ENCODE measurements at regions not wholly inside any gene's neighbourhood (a gene's known extent, or its start where the extent isn't known, plus 50 kb on each side); places are given as distances from the start of the nearest gene placed in this dataset.
"Not testable (repeated sequence)": the region's sequence is repeated elsewhere in the genome, so short reads cannot be mapped to it uniquely, and the experiment has no call there.

DNA sequence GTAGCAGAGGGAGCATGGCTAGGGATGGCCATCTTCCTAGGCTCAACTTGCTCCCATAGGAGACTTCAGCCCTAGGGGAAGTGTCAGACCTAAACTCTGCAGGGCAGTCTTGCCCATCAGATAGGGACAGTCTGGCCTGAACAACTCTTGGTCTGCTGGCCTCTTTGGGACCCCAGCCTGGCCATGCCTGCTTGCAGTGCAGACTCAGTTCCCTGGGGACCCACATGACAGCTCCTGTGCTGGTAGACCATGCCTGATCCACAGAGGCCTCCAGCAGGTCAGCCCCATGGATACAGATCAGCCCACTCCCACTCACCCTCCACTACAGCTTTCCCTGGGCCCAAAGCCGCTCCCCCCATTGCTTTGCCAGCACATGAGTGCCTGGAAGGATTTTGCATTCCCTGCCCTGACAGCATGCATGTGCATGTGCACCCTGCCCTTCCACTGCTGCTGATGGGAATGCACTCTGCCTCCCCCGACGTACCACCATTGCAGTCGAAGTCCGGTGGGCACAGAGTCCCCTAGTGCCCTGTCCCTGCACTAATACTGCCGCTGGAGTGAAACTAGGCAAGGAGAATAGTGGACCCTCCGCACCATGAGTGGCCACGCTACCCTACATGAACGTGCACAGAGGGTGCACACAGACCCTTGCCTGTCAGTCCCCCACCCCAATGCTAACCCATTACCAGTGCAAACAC is 841.4 kb downstream of the FSCB start:
- no peak for DNase-seq

DNA sequence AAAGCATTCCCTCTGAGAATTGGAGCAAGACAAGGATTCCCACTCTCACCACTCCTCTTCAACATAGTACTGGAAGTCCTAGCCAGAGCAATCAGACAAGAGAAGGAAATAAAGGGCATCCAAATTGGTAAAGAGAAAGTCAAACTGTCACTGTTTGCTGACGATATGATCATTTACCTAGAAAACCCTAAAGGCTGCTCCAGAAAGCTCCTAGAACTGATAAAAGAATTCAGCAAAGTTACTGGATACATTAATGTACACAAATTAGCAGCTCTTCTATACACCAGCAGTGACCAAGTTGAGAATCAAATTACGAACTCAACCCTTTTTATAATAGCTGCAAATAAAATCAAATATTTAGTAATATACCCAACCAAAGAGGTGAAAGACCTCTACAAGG is 851.9 kb downstream of the FSCB start:
- not testable (repeated sequence) for DNase-seq

DNA sequence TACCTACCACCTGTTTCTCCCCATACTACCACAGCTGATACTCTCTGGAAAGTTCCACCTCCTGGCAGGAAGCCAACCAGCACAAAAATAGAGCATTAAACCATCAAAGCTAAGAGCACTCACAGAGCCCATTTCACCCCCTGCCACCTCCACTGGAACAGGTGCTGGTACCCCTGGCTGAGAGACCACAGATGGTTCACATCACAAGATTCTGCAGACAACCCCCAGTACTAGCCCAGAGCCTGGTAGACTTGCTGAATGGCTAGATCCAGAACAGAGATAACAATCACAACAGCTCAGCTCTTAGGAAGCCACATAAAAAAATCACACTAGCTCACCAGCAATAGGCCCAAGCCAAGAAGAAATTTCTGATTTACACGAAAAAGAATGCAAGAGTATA is 855.2 kb downstream of the FSCB start:
- DNase-seq: no peak

DNA sequence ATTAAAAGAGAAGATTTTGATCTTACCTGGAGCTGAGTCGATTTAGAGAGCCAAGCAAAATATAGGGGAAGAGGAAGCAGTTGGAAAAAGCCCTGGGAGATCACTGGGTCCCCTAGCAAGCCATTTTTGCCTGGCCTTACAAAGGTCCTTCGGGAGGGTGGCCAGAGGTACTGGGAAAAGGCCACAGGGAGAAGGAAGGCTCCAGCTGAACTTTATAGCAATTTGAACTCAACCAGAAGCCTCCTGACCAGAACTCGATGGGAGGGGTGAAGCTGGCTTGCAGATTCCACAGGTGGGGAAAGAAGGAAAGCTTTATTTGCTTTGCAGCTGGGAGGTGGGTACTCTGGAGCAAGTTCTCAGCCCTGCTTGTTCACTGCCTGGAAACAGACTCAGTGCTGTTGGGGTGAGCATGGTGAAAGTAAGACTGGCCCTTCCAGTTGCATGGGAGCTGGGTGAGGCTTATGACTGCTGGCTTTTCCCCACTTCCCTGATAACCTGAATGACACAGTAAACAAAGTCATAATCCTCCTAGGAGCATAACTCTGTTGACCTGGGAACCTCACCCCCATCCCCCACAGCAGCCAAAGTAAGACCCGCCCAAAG is 855.8 kb downstream of the FSCB start:
- DNase-seq: no peak

DNA sequence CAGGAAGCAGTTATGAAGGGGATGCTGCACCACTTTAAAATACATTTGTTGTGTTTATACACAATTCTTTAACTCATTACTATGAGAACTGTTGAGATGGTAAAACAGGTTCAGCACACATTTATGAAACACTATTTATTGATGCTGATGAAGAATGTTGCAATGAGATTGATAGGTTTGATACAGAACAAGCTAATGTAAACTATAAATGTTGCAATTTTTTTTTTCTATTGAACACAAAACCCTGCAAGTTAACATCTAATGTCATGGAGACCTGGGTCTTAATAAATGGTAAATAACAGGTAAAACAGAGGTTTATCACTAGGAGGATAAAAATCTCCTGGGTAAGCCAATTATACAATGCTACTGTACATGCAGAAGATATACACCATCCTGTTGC is 857.6 kb downstream of the FSCB start:
- DNase-seq: no peak

DNA sequence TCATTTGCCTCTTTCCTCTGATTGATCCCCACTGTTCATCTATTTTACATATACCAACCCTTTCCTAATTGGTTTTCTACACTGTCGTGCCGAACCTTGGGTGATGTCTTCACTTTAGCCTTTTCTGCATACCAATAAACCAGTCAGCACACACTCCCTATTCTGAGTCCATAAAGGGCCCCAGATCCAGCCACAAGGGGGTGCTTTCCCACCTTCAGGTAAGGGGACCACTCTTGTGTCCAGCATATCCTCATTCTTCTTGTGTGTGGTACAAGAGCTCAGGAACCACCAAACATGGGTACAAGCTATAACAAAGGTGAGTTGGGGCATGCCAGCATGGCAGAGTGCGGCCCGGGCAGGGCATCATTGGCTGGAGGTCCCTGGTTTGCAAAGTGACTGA is 859.8 kb downstream of the FSCB start:
- DNase-seq: peak; percentile 6

DNA sequence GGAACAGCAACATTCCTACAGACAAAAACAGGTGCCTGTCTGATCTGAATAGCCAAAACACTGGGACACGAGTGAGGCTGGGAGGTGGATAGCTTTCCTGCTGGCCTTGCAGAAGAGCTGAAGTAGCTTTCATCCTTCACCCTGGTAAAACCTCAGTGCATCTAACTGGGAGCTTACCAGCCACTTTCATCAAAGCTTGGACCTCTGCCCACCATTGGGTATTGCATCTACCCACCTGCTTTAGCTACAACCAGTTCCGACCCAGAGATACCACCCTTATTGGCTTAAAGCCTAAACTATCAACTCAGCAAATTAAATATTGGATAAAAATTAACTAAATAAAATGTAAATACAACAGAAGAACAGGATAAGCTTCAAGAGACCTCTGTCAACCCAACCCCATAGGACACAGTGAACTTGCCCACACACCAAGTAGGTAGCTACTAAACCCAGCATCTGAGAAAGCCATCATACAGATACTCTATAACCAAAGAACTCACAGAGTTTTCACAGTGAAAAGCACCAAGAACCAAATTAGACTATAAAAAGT is 866.3 kb downstream of the FSCB start:
- DNase-seq: no peak

DNA sequence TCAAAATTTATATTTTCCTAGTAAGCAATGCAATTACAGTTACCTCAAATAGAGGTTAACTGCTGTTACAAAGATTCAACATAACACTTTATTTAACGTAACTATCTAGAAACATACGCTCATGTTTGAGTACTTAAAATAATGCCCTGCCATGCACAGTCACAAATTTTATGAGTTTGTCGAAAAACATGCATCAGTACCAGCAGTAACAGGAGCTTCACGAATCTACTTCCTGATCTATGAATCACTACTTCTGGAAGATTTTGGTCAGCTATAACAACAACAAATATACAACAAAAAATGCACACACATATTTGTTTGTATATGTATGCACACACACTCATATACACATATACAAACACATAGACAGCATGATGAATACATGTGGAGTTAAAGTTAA is 881.8 kb downstream of the FSCB start:
- DNase-seq: no peak

DNA sequence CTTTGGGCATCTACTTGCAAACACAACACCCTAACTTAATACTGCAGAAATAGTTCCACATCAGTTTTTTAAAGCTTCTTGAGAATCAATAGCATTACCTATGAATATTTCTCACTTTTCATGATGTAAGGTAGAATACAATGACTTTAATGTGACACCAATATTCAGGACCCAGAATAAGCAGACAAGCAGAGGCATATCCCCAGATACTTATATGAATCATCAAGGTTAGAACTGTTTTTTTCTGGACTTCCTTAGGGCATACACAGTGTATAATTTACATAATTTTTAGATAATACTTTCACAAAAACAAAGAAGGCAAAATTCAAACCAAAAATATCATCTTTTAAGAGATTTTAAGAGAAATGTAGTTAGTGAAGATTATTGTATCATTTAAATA is 885.8 kb downstream of the FSCB start:
- DNase-seq: no peak

DNA sequence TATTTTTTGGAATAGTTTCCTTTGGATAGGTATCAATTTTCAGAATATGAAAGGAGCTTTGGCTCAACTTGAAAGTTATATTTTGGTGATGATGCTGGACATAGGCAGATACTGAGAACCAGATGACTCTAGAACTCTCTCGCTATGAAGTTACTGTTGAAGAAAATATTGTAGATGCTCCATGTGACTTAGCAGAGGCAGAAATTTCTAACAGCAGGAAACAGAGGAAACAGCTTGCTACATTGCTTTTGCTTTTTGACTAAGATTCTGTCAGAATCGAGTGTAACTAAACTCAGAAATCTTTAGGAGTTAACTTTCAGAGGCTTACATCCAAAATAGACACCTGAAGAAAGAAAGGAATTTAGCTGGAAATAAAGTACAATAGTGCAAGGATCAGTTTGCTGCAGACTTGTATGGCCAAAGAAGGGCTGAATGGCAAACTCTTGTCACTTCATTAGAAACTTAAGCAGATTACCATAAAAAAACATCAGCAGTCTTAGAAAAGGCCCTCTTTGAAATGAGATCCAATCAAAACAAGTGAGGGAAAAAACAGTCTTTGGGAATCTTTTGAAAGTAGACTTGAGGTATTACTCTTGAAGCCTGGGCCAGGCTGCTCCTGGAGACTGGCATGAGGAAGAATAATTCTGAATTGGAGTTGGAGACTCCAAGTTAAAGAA is 911.8 kb downstream of the FSCB start:
- no peak for DNase-seq

DNA sequence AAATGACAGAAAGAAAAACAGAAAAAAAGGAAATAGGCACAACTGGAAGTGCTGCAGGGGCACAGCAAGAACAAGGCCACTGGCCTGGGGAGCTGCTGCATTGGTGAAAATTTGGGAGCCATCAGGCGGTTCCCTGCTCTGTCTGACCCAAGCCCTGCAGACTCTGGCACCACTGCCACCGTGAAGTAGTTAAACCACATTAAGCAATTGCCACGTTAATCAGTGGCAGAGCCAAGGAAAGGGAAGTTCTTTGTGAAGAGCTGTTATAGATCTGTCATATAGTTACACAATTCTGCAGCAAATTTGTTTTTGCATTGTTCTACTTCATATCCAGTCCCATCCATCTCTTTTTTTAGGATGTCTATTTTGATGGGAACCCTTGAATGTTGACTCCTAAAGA is 915.3 kb downstream of the FSCB start:
- no peak for DNase-seq

DNA sequence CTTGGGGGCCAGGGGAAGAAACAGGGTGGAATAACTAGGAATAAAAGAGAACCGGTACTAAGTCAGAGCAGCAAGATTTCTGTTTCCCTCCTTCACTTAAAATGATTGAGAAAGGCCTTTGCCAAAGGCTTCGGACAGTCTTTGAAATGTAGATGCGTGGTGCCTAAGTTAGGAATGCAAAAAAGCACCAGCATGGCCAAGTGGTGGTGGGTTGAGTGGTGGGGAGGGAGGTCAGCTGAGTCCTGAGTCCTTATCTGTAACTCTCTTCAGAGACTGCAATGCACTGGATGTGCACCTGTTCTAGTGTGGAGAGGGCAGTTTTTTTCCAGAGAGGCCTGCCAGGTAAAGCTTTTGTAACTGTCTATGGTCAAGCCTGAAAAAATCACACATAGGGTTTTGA is 919.9 kb downstream of the FSCB start:
- no peak for DNase-seq

DNA sequence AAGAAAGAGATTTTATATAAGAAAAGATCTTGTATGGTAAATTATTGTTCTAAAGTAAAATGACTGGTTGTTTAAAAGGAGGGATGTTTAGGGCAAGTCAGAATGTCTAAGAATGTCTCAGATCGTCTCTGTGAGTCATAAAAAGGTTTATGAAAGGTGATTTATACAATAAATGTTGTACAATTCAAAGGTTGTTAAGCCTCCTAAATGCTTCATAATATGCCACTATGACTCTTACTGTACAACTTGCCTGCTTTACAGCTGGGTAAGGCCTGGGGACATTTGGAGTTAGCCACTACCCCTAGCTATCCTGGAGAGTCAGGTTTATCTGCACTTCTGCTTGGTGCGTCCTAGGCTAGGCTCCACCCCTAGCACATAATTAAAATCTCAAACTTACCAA is 927.4 kb downstream of the FSCB start:
- DNase-seq: no peak

DNA sequence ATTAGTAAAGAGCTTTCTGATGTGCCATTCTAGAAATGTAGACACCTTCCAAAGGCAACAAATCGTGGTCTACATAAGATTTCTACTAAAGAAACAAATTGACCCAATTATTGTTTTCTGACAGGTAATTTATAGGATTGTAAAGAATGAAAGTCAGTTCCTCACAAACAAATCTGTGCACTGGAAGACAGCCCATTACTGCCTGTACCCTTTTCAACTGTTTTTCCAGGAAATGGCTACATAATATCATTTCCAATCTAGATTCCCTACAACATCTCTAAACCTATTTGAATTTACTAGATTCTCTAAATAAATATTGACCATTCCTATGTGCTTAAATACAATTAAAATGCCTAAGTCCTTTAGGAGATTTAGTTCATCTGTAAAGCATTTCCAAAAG is 939.1 kb downstream of the FSCB start:
- DNase-seq: no peak

DNA sequence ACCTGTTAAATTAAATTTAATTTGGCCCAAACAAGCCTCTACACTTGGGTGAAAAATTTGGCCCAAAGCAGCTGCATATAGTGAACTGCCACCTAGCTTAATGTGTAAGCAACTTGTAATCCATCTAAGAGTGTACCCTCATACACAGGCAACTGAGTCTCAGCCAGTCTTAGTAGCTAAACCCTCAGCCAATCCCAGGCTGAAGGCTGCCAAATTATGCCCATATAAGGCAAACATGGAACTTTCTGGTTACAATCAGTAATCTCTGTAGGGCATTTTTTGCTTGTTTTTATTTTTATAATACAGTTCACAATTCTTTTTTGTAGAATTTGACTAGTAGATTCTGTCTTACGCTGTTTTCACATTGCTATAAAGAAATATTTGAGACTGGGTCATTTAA is 958.7 kb downstream of the FSCB start:
- no peak for DNase-seq

DNA sequence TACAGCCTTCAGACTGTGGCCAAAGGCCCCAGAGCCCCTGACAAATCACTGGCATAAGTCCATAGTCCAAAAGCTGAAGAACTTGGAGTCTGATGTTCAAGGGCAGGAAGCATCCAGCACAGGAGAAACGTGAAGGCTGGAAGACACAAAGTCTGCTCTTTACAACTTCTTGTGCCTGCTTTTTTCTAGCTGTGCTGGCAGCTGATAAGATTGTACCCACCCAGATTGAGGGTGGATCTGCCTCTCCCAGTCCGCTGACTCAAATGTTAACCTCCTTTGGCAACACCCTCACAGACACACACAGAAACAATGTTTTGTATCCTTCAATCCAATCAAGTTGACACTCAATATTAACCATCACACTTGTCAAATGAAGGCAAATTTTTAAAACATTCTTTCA is 959.5 kb downstream of the FSCB start:
- DNase-seq: not testable (repeated sequence)

DNA sequence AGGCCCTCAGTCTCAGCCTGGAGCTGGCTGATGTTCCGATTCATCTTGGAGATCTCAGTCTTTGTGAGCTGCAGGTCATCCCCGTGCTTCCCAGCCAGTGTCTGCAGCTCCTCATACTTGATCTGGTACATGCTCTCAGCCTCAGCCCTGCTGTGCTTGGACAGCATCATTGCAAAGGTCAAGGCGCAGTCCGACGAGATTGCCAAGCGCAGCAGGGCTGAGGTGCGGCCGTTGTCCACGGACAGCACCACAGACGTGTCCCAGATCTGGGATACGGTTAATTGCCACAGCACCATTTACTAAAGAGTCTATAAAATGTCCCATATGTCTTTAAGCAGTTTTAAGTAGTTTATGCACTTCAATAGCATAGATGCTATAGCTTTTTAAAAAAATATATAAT is 965.7 kb downstream of the FSCB start:
- no peak for DNase-seq

DNA sequence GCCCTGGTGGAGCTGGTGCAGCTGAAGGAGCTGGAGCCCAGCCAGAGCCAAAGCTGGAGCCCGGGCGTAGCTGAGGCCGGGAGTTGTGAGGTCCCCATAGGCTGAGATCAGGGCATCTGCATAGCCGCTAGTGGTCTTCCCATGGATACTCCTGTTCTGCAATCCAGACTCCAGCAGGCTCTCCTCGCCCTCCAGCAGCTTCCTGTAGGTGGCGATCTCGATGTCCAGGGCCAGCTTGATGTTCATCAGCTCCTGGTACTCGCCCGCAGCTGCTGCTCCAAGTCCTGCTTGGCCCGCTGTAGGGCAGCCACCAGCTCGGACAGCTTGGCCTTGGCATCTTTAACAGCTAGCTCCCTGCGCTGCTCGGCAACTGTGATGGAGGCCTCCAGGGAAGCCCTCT is 966.1 kb downstream of the FSCB start:
- no peak for DNase-seq

DNA sequence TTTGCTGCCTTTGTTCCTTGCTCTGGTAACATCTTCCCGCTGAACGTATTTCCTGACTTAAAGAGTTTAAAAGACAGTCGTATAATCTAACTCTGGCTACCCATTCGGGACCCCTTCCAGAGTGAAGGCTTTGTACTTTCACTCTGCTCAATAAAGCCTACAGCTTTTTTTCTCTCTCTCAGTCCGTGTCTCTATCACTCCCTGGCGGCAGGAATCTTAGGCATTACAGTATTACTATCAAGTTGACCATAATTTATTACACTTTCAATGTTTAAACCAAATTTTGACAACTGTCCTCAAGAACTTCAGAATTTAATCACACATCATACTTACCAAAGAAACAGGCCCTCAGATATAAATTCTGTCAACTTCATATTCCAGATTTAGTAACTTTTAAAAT is 967.9 kb downstream of the FSCB start:
- peak; percentile 11 for DNase-seq

DNA sequence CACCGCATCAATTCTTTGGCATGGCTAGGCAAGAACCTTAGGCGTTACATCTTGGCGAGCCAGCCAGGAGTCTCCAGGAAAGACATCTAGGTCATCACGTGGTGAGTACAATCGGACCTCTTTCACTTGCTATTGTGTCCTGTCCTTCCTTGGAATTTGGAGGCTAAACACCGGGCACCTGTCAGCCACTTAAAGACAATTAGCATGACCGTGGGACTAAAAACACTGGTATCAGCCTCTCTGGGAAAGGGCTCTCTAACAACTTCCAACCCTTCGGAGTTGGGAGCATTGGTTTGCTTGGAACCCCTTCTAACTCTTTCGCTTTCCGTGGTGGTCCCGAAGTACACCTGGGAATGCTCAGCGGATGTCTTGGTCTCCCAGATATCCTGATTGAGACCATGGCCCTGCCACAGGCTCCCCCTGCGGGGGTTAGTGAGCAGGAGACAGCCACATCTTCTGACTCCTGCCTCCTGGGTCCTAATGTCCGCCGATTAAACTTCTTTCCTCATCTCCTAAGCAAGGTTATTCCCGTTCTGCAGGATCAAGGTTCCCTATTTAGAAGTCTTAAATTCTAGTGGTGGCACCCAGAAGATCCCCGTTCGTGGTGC is 971.7 kb downstream of the FSCB start:
- DNase-seq: no peak

DNA sequence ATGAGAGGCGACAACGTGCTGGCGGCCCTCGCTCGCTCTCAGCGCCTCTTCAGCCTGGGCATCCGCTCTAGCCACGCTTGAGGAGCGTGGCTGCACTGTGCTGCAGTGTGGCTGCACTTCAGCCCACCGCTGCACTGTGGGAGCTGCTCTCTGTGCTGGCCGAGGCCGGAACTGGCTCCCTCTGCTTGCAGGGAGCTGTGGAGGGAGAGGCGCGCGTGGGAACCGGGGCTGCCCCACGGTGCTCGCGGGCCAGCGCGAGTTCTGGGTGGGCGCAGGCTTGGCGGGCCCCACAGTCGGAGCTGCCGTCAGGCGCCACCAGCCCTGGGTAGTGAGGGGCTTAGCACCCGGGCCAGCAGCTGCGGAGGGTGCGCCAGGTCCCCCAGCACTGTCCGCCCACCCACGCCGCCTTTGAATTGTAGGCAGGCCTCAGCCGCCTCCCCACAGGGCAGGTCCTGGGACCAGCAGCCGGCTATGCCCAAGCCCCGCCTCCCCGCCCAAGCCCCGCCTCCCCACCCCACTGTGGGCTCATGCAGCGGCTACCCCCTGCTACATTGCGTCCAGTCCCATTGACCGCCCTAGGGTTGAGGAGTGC is 974.2 kb downstream of the FSCB start:
- DNase-seq: no peak

DNA sequence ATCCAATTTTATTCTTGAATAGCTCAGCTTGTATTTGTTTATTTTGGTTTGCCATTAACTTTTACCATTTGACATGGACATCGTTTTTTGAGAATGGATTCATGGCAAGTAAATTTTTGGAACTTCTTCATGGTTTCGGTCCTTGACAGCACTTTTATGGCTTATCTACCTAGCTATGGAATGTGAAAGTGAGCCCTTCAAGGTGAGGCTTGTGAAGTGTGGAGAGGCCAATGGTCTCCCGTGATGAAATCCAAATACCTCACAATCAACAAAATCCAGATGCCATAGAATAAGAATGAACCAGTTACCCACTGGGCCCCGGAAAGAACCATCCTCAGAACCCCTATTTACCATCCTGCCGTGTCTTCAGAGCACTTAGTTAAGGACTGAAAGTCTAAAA is 978.8 kb downstream of the FSCB start:
- DNase-seq: no peak

DNA sequence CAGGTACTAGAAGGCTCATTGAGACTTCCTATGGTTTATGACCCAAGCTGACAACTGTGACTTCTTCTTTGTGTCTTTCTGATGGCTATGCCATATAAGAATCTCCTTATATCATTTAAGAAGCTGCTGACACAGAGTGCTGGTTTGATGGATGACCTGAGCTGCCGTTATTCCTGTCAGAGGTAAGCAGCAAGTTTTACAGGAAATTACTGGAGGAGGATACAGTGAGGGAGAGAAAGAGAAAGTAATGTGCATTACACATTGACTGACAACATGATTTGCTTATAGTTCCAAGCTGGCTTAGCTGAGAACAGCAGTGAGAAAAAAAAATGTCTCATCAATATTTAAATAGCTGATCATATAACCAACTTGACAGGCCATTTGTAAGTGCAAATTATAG is 981.4 kb downstream of the FSCB start:
- no peak for DNase-seq

DNA sequence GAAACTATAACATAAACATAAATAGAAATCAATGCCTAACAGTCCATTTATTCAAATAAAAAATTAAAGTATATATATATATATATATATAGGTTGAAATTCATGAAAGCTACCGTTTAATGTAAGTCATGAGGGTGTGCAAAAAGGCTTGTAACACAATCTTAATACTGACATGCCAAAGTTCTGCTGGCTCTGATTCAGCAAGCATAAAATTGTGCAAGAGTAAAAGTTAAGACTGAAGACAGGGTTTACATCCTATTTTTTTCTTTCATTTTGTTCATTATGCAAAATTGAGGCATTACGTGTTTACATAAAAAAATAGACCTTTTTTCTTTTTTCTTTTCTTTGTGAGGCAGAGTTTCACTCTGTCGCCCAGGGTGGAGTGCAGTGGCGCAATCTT is 984.2 kb downstream of the FSCB start:
- no peak for DNase-seq

All from NCI-H82 (cell line).